ENCODE measurements at regions not wholly inside any gene's neighbourhood (a gene's known extent, or its start where the extent isn't known, plus 50 kb on each side); places are given as distances from the start of the nearest gene placed in this dataset.

DNA sequence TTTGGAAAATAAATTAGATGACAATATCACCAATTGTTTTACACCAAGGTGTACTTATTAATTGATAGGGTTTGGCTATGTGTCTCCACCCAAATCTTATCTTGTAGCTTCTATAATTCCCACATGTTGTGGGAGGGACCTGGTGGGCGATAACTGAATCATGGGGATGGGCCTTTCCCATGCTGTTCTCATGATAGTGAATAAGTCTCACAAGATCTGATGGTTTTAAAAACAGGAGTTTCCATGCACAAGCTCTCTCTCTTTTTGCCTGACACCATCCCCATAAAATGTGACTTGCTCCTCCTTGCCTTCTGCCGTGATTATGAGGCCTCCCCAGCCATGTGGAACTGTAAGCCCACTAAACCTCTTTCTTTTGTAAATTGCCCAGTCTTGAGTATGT lies 131.0 kb upstream of the LMO4 start:
- TF ChIP-seq, protein P1, sequence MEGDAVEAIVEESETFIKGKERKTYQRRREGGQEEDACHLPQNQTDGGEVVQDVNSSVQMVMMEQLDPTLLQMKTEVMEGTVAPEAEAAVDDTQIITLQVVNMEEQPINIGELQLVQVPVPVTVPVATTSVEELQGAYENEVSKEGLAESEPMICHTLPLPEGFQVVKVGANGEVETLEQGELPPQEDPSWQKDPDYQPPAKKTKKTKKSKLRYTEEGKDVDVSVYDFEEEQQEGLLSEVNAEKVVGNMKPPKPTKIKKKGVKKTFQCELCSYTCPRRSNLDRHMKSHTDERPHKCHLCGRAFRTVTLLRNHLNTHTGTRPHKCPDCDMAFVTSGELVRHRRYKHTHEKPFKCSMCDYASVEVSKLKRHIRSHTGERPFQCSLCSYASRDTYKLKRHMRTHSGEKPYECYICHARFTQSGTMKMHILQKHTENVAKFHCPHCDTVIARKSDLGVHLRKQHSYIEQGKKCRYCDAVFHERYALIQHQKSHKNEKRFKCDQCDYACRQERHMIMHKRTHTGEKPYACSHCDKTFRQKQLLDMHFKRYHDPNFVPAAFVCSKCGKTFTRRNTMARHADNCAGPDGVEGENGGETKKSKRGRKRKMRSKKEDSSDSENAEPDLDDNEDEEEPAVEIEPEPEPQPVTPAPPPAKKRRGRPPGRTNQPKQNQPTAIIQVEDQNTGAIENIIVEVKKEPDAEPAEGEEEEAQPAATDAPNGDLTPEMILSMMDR (IDR thresholded peaks at IDR 0.05): no peak
- TF ChIP-seq EP300 (IDR thresholded peaks at IDR 0.05): no peak
- TF ChIP-seq POLR2A (IDR thresholded peaks at IDR 0.05): no peak
